CD4-positive, alpha-beta T cell treated with Interleukin-4 for 1 hour (primary cell): ENCODE measurements at regions not wholly inside any gene's neighbourhood (a gene's known extent, or its start where the extent isn't known, plus 50 kb on each side); places are given as distances from the start of the nearest gene placed in this dataset.

Experiments
- DNase-seq, 2 donors: peaks; one replicate each; pipeline ENCODE4 v3.0.0-alpha.2; 2020 to 2022

DNA sequence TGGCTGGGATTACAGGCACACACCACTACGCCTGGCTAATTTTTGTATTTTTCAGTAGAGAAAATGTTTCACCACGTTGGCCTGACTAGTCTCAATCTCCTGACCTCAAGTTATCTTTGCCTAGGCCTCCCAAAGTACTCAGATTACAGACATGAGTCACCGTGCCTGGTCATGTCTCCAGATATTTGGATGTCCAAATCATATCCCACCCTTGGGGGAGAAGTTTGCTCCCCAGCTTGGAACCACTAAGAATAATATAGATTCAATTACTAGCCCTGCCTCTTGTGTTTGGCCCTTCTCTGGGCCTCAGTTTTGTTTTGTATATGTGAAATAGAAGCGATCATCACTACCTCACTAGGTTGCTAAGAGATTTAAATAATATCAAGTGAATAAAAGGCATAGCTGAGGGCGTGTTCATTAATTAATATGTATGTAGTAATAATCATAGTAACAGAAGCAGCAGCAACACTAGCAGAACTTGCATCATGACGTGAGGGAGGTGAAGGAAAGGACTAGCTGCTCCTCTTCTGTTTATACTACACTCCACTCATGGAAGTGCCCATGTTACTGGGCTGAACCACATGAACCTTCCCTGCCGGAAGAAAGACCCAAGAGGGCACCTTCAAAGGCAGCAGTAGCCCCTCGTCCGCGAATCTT is 253.6 kb upstream of the XYLT1 start:
- no peak for DNase-seq

DNA sequence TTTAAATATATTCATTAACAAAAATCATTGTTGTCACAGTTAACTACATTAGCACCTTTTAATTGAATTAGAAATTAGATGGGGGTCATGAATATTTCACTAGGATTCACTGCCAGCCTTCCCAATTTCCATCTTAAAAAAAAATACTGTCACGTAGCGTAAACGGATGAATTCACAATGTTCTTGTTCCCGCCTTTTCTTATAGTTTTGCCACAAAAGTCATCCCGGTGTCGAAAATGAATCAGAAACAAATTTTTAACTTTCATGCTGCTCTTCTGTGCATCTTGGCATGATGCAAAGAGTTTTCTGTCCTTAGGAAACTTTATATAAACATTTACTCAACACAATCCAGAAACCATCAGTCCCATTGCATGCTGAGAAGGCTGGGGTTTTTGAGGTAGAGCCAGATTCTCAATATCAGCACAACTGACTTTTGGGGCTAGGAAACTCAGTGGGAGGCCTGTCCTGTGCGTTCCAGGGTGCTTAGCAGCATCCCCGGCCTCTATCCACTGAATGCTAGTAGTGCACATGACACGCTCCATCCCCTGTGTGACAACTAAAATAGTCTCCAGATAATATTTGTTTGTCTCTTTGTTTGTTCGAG is 252.9 kb upstream of the XYLT1 start:
- DNase-seq, result no peak

DNA sequence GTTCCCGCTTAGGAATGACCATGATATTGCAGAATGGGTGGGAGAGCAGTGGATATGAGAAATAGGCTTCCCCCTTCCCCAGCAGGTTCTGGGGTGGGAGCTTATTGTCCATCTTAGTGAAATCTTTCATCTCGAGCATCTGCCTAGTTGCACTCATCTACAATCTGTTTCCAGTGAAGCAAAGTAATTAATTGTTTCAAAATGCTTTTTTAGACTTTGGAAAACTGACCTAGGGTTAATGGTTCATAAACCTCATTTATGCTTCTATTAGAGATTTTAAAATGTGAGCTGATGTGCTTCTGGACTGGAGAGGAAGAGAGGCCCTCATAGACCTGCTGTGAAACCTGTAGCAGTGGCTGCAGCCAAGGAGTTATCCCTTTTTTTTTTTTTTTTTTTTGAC is 247.7 kb upstream of the XYLT1 start:
- no peak for DNase-seq

DNA sequence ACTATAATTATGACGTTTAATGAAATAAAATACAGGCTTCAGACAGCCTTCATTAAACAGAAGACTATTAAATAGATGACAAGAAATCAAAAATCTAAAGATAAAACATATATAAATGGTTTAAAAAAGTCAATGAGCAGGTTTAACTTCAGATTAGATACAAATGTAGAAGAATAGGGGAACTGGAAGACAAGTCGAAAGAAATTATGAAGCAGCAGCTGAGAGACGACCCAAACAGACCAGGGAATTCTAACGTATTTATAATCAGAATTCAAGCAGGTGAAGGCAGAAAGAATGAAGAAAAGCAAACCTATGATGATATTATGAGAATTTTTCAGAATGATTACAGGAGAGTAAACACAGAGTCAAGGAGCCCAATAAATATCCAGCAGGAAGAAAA is 235.1 kb upstream of the XYLT1 start:
- DNase-seq, result no peak

DNA sequence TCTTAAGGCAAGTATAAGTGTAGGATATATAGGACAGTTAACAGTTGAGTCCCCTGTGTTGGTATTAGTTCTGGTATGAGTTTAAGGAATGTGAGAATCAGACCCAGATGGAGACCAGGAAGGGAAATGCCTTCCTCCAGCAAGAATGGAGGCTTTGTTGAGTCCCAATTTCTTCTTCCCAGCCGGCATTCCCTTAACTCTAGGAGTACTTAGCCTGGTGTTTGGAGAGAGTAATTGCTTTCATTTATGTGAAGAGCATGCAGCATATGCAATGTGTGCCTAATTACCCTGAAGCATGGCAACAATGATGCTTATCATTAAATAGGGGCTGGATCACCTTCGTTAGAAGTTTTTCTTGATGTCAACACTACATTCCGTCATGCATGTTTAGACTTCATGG is 225.9 kb upstream of the XYLT1 start:
- DNase-seq, result no peak

DNA sequence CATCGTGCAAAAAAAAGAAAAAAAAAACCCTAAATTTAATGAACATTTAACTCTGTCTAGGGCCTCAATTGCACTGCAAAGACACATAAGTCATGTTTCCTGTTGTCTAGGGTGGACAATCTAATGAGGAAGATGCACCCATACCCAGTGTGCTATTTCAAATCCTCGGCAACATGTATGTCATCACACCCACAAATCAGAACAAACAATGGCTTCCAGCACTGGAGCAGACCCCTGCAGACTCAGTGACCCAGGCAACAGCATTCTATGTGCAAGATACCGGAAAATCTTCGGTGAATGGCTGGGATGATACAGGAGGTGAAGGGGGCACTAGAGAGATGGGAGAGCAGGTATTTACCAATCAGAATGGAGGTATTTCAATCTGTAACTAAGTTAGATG is 221.7 kb upstream of the XYLT1 start:
- no peak for DNase-seq

DNA sequence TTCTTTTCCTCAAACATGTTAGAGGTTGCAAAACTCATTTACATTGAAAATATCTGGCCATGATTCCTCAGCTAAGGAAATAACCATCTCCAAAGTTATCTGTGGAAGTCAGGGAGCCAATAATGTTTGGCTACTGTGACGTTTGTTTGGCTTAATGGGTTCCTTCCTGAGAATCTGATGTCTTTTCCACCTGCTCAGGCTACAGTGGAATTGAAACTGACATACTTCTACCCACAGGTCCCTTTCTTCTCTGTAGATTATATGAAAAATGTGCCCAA is 221.1 kb upstream of the XYLT1 start:
- no peak for DNase-seq

DNA sequence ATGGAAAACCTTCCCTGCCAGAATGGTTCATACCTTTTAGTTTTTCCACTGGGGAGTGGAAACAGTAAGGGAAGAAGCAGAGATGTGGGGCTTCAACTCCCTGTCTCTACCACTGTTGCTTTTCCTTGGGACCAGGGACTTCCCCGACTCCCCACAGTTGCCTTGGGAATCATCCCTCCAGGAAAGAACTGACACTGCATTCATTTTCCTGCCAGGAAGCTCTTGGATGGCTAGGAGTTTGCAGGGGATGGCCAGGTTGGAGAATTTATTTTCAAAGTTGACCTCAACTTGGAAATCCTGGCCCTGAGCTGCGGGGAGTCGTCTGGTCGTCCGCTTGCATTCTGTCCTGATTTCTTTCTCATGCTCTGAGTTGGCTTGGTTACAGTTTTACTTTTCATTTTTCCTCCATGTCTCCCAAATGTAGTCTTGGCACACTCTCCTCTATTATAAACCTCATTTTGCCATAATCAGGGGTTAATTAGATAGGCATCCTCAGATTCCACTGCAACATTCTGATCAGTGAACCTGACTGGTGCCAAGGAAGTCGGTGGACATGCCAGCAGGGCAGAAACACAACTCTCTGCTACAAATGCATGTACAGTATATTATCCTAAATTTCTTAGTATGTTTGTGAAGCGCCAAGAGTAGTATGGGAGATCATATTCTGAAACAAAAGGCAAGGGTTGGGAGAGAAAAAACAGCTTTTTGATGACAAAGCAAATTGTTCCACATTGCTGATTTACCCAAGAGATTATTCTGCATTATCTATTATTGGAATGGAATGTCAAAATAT is 220.5 kb upstream of the XYLT1 start:
- DNase-seq, result no peak

DNA sequence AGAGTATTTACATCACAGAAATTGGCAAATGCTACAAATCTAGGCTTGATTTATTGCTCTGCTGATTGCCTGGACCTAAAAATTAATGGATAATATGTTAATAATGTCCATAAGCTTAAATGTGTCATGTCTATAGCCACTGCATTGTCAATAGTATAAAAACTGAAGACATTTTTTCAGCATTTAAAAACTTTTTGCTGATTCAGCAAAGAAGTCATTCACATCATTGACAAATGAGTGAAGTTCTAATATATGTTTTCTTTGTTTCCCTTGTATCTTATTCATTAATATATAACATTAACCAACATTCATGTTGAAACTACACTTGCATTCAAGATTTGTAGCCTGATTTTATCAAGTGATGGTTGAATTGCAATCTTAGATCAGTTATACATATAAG is 214.7 kb upstream of the XYLT1 start:
- DNase-seq, result no peak

DNA sequence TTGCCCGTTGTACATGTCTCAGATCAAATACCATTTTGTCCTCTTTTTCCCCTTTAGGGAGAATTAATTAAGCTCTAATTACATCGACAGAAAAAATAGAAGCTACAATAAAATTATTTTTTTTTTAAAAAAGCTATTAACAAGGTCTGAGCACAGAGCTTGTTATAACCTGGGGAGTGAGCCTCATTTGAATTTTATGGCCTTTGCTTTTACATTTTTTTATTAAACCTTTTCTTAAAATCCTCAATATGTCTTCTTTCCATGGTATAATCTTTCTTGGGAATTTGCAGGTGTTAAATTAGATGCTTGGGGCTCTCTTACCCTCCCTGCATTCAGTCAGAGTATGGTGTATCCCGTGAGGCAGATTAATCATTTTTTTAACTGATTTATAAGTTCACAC is 212.5 kb upstream of the XYLT1 start:
- no peak for DNase-seq

DNA sequence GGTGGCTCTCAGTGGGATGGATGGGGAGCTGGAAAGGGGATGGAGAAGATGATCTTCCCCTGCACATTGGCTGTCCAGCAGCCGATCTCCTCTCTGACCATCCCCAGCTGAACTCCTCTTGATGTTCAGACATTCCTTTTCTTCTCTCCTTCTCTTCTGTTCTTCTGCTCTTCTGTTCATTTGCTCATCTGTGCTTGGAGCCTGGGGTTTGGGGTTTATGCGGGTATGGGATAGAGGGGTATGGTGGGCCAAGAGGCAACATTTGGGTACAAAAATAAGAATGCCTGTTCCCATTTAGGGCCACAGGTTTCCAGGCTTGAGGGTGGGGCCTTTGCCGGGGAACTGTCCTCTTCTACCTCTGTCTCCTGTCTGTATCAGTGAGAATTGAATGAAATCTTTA is 205.4 kb upstream of the XYLT1 start:
- no peak for DNase-seq

DNA sequence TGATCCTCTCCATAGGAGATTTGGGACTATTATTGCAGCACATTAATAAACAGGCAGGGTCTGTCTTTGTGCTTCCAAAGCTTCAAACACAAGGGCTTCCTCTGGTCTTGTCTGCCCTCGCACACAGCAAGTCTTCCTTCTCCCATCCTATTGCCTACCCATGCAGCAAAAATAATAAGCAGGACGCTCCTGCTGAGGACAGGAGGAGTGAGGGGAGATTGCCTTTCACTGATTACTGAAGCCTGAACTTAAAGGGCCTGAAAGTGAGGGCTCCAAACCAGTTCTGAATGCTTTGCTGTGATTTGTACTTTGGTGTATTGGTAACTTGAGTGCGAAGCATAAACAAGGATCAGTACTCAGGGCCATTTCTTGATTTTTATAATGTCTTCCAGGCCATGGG is 197.6 kb upstream of the XYLT1 start:
- DNase-seq, result no peak

DNA sequence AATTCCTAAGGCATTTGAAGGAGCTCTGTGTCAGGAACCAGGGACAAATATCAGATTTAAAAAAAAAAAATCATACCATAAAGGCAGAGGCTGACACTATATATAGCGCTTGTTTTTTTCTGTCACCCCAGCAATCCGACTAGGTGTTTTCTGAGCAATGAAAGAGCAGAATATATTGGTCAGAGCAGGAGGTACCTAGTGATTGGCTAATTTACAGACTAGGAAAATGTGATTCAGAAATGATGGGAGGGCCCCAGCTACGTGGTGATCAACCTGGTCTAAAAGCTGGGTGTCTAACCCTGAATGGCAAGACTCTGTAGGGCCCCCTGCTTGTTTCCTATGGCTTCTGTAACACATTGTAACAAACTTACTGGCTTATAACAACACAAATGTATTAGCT is 195.5 kb upstream of the XYLT1 start:
- DNase-seq, result no peak

DNA sequence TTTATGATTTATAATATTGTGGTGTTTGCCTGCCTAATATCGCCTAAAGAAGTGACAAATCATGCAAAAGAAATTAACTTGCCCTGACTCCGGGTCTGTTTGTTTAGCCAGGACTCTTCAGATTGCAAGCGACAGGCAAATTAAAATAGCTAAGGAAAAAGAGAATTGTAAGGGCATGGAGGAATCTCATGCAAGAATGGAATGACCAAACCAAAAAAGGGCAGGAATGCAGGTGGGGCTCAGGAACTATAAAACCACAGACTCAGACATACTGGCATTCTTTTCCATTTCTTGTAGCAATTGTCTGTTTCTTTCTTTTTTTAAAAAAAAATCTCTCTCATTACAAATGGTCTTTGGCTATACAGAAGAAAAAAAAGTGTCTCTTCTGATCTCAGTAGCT is 188.1 kb upstream of the XYLT1 start:
- DNase-seq, result no peak

DNA sequence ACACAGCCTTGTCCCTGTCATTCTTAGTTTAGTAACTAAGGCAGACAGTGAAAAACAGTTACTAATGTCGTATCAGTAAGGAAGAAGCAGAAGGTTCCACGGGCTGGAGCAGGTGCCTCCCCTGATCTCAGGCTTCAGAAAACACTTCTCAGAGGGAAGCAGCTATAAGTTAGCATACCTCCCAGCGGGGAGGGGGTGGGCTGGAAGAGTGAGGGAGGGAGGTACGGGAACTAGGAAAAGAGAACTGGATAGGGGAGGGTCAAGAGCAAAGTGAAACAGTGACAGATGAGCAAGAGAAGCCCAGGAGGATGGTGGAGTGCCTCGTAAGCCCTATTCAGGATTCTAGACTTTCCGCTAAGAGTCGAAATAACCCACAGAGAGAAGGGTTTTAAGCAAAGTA is 186.3 kb upstream of the XYLT1 start:
- no peak for DNase-seq

DNA sequence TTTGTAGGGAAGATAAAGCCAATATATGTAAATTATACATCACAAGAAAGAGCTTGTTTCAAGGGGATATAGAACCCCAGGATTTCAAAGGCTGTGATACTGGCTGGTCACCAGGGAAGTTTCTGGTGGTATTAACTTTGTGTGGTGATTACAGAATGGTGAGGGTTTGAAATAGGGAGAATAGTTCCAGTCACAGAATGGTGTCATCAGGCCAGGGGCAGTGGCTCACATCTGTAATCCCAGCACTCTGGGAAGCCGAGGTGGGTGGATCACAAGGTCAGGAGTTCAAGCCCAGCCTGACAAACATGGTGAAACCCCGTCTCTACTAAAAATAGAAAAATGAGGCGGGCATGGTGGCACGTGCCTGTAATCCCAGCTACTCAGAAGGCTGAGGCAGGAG is 183.8 kb upstream of the XYLT1 start:
- DNase-seq, result no peak

DNA sequence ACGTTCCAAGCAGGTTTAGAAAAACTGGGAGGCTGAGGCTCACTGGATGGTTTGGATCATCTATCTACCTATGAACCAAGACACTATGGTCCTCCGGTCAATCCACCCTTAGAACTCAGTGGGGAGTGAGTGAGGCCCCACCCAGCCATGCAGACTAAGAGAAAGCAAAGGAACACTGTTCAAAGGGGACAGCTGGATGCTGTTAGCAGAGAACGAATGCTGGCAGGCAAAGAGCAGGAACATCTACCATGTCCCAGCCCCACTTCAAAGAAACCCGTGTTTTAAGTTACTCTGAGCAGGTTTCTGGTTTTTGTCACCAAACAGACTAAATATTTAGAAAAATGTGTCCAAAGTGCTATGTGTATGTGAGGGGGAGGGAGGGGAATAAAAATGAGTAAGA is 183.4 kb upstream of the XYLT1 start:
- no peak for DNase-seq

DNA sequence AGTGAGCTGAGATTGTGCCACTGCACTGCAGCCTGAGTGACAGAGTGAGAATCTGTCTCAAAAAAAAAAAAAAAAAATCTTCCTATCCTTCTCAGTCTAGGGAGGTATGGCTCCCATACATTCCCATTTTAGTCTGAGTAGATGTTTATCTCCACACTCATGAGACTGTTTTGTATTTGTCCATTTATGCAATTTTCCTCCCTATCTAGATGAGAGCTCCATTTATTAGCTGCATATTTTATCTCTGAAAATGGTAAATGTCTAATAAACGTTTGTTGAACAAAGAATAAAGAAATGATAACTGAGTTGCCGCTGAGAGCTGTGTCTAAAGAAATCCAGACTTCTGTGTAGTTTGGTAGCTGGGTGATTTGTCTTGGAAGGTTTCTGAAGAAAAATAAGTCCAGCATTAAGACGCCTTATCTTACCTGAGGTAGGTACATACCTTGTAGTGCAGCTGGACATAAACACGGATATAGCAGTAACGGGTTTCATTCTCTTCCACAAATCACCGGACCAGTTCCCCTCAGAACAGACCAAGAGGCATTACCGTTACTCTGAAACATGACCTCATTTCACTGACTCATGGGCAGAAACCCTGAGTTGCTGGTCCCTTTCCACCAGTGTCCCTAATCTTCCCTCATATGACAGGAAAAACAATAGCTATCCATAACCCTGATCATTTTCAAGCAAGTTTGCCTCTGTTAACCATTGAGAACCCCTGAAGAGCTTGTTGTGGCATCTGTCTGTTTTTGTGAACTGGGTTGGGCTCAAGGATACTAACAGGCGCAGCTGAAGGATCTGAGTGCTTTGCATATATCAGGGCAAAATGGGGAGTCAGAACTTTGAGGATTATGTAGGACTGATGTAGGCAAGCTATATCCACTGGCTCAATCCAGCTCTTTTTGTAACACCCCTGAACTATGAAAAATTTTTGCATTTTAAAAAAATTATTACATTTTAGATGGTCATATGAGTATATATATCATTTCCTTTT is 177.4 kb upstream of the XYLT1 start:
- DNase-seq, result no peak

DNA sequence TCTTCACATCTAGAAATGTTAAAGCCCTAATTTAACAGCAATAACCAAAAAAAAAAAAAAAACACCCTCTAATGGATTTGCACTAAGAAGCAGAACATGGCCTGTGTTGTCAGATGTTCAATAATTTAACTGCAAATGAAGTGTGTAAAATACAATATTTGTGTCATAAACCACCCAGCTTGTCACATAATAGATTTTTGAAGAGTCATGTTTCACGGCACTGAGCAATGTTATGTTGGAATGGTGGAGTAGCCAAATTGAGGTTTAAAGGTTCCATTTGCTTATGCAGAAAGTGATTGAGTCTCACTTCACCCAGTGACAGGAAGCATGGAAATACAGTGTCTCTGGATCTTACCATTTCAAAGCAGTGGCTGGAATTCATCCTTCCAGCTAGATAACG is 173.2 kb upstream of the XYLT1 start:
- DNase-seq, result no peak

DNA sequence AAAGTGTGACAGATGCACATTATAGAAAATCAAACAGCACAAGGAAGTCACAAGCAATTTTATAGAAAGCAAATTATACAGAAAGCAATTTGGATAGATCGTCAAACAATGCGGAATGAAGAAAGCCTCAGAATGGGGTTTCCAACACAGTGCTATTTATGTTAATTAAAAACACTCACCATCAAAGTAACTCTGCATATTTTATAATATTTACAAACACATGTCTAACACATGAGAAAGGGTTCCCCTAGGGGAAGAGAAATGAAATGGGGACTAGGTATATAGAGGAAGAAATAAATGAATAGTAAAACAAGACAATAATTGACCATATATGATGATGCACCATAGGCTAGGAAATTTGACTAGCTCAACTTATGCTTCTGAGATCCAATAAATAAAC is 171.2 kb upstream of the XYLT1 start:
- DNase-seq, result no peak

DNA sequence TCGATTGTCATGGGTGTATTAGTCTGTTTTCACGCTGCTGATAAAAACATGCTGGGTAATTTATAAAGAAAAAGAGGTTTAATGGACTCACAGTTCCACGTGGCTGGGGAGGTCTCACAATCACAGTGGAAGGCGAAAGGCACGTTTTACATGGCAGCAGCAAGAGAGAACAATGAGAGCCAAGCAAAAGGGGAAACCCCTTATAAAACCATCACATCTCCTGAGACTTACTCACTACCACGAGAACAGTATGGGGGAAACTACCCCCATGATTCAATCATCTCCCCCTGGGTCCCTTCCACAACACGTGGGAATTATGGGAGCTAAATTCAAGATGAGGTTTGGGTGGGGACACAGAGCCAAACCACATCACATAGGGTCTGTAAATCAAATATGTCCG is 167.4 kb upstream of the XYLT1 start:
- no peak for DNase-seq

DNA sequence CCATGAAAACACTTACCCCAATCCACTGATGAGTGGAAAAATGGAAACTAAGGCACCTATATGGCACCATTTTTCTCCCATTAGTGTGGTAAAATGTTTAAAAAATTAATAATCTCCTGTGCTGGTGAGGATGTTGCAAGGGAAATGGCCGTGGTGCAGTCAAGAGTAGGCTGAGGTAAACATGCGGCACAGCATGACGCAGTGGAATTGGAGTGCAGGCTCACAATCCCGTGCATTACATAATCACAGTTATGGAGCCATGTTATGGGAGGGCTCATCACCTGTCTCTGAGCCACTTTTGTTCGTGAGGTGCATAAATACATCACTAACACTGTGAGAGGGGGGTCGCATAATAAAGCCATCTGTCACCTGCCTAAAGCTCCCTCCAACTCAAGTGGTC is 164.4 kb upstream of the XYLT1 start:
- DNase-seq, result no peak

DNA sequence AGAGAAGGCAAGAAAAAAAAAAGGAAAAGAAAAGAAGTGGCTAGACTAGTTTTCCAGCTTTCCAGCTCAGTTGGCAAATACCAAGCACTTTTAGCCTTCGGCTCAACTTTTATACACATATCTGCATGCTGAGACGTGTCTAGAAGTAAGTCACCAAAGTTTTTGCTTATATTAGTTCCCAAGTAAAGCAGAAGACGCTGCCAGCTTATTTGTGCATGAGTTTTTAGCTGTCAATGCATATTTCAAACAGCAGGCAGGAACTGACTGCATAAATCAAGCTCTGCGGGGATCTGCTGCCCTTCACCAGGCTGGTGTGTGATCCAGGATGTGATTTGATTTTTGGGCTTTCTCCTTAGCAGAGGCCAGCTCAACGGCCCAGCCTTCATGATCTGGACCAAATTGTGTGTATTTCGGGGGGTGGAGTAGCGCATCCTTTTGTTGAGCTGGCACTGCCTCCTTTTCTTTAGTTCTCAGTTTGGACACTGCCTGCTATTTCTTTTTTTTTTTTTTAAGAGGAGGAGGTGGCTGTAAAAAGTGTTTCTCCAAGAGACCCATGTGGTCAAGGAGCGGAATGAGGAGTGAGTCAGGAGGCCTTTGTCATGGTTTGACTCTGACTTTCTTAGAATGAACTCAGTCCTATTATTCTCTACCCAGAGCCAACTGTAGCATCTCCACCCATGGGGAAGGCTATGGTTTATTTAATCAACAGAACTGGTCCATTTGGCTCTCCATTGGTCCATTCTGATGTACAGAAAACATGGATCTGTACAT is 162.6 kb upstream of the XYLT1 start:
- no peak for DNase-seq
